BLaER1 (cell line): ENCODE measurements at regions not wholly inside any gene's neighbourhood (a gene's known extent, or its start where the extent isn't known, plus 50 kb on each side); places are given as distances from the start of the nearest gene placed in this dataset.

Experiments
- H3K27ac ChIP-seq: shearing (Covaris generic); formaldehyde crosslinking; 2 replicates; pipeline ENCODE4 v1.8.1; 2022
- H3K27me3 ChIP-seq: shearing (Covaris generic); formaldehyde crosslinking; 2 replicates; pipeline ENCODE4 v1.8.1; 2022
- H3K36me3 ChIP-seq: shearing (Covaris generic); formaldehyde crosslinking; 2 replicates; pipeline ENCODE4 v1.8.1; 2022
- H3K4me1 ChIP-seq: shearing (Covaris generic); formaldehyde crosslinking; 2 replicates; pipeline ENCODE4 v1.8.1; 2022
- H3K4me2 ChIP-seq: shearing (Covaris generic); formaldehyde crosslinking; 2 replicates; pipeline ENCODE4 v1.8.1; 2022
- H3K4me3 ChIP-seq: shearing (Covaris generic); formaldehyde crosslinking; 2 replicates; pipeline ENCODE4 v1.8.1; 2022
- H3K9ac ChIP-seq: shearing (Covaris generic); formaldehyde crosslinking; 2 replicates; pipeline ENCODE4 v1.8.1; 2022
- H3K9me3 ChIP-seq: shearing (Covaris generic); formaldehyde crosslinking; 2 replicates; pipeline ENCODE4 v1.8.1; 2022
- H4K20me1 ChIP-seq: shearing (Covaris generic); formaldehyde crosslinking; 2 replicates; pipeline ENCODE4 v1.8.1; 2022
- Cebpa-rat ChIP-seq: shearing (Covaris generic); IDR thresholded peaks from 2 replicates; pipeline ENCODE4 v1.8.1; 2022

DNA sequence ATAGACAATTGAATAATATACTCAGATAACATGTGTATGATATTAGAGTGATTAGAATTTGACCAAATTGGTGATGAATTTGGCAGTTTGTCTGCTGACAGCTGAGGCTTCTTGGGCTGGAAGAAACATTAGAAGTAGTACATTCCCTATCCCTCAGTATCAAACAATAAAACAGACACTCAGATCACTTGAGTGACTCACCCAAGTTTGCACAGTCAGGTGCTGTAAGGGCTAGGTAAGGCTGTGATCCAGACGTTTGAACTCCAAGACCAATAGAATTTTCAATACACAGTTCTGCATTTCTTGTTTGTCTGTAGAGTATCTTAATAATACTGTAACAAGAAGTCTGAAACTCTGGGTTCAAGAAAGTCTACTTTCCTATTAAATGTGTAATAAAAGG, 223.5 kb downstream of the POSTN start:
- TF ChIP-seq Cebpa-rat: no peak
- no peaks in the 10 kb centered on the region for H3K9me3 ChIP-seq
- H3K4me2 ChIP-seq: no peak overlapping the region
- H3K27me3 ChIP-seq: no peaks in the 10 kb centered on the region
- H3K27ac ChIP-seq: no peak overlapping the region
- H3K9ac ChIP-seq: no peak overlapping the region
- H3K4me3 ChIP-seq: no peak overlapping the region
- H3K36me3 ChIP-seq: no peaks in the 10 kb centered on the region
- no peaks in the 10 kb centered on the region for H4K20me1 ChIP-seq
- no peaks in the 10 kb centered on the region for H3K4me1 ChIP-seq

DNA sequence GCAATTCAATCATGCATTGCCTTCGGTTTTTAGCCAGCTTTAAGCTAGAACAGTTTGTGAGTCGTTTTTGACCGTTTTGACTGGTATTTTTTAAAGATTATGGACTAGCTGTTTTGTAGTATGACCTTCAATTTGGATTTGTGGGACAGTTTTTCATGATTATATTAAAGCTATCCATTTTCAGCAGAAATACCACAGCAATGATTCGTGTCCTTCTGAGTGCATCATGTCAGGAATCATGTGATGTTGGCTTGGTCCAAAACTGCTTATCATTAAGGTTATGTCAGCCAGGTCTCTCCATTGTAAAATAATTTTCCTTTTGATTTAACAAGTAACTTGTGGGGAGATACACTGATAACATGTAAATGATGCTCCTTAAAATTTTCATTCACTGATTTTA, 229.0 kb downstream of the POSTN start:
- no peak overlapping the region for H3K4me2 ChIP-seq
- no peaks in the 10 kb centered on the region for H3K4me1 ChIP-seq
- no peak overlapping the region for H3K27ac ChIP-seq
- no peak overlapping the region for H3K9ac ChIP-seq
- no peak overlapping the region for H3K4me3 ChIP-seq
- no peak for TF ChIP-seq Cebpa-rat
- no peaks in the 10 kb centered on the region for H3K9me3 ChIP-seq
- H3K27me3 ChIP-seq: no peaks in the 10 kb centered on the region
- H3K36me3 ChIP-seq: no peaks in the 10 kb centered on the region
- no peaks in the 10 kb centered on the region for H4K20me1 ChIP-seq

- Histone ChIP-seq H3K9me3 (no peaks in the 10 kb centered on the region), H3K9ac (no peak overlapping the region), H3K36me3 (no peaks in the 10 kb centered on the region), H3K27ac (no peak overlapping the region), H3K4me3 (no peak overlapping the region), H3K4me1 (no peaks in the 10 kb centered on the region), H3K4me2 (no peak overlapping the region), H4K20me1 (no peaks in the 10 kb centered on the region), H3K27me3 (no peaks in the 10 kb centered on the region)
- TF ChIP-seq Cebpa-rat: no peak
These were observed 230.1 kb downstream of the POSTN start for GRCh38 chr13:37368501-37368900.

- Histone ChIP-seq H3K27ac (no peak overlapping the region), H4K20me1 (no peaks in the 10 kb centered on the region), H3K36me3 (no peaks in the 10 kb centered on the region), H3K9me3 (no peaks in the 10 kb centered on the region), H3K4me3 (no peak overlapping the region), H3K27me3 (no peaks in the 10 kb centered on the region), H3K4me2 (no peak overlapping the region), H3K9ac (no peak overlapping the region), H3K4me1 (no peaks in the 10 kb centered on the region)
- TF ChIP-seq Cebpa-rat: no peak
These were observed 232.4 kb downstream of the POSTN start for GRCh38 chr13:37366044-37366770.

- Histone ChIP-seq H3K4me2 (no peak overlapping the region), H3K4me3 (no peak overlapping the region), H3K9me3 (no peaks in the 10 kb centered on the region), H3K27ac (no peak overlapping the region), H3K4me1 (no peaks in the 10 kb centered on the region), H4K20me1 (no peaks in the 10 kb centered on the region), H3K9ac (no peak overlapping the region), H3K36me3 (no peaks in the 10 kb centered on the region), H3K27me3 (no peaks in the 10 kb centered on the region)
- TF ChIP-seq Cebpa-rat: no peak
These were observed 233.1 kb downstream of the POSTN start for GRCh38 chr13:37365496-37365895.

DNA sequence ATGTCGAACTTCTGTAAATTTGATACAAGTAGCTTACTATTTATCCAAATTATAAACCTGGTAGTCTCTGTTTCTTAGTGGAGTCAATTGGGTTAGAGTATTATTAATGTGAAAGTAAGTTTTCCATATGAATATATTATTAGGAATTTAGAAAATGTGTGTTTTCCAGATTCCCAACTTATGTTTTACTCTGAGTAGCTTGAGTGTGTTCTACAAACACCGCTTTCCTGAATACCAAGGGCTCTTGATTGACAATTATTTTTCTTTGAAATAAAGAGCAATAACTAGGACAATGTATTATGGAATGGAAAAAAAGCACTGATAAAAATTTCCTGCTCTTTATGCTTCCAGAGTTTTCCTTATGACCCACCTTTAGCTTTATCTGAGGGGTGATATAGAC, 233.6 kb downstream of the POSTN start:
- Histone ChIP-seq H3K9me3 (no peaks in the 10 kb centered on the region), H3K27ac (no peak overlapping the region), H3K4me3 (no peak overlapping the region), H3K4me2 (no peak overlapping the region), H3K4me1 (no peaks in the 10 kb centered on the region), H3K36me3 (no peaks in the 10 kb centered on the region), H4K20me1 (no peaks in the 10 kb centered on the region), H3K9ac (no peak overlapping the region), H3K27me3 (no peaks in the 10 kb centered on the region)
- TF ChIP-seq Cebpa-rat: no peak

DNA sequence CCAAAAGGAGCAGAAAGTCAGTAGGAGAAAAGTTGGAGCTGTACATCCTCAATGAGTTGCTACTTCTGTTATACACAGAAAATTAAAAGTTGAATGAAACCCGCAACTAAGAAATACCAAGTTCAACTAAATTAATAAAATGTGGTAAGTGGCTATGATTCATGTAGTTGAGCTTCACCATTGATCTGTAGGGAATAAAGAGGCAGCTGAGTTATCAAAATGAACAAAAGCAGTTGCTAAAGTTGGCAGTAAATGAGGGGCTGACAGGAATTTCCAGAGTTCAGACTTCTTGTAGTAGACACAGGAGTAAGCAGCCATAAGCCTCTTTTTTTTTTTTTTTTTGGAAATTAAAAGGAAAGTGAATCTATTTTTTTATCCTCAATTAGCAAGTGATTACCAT, 234.6 kb downstream of the POSTN start:
- no peak overlapping the region for H3K4me3 ChIP-seq
- H3K27ac ChIP-seq: no peak overlapping the region
- no peaks in the 10 kb centered on the region for H3K27me3 ChIP-seq
- no peak for TF ChIP-seq Cebpa-rat
- no peak overlapping the region for H3K4me2 ChIP-seq
- H3K36me3 ChIP-seq: no peaks in the 10 kb centered on the region
- no peaks in the 10 kb centered on the region for H4K20me1 ChIP-seq
- no peaks in the 10 kb centered on the region for H3K4me1 ChIP-seq
- no peaks in the 10 kb centered on the region for H3K9me3 ChIP-seq
- H3K9ac ChIP-seq: no peak overlapping the region

- H3K4me3 ChIP-seq: no peak overlapping the region
These were observed 237.0 kb downstream of the POSTN start for GRCh38 chr13:37361608-37362007.

GRCh38 chr13:37360556-37360955, 238.0 kb downstream of the POSTN start:
- H3K9ac ChIP-seq: no peak overlapping the region
- no peak overlapping the region for H3K27ac ChIP-seq
- no peak overlapping the region for H3K4me3 ChIP-seq
- no peaks in the 10 kb centered on the region for H3K9me3 ChIP-seq
- no peak for TF ChIP-seq Cebpa-rat
- no peaks in the 10 kb centered on the region for H4K20me1 ChIP-seq
- no peaks in the 10 kb centered on the region for H3K27me3 ChIP-seq
- H3K4me1 ChIP-seq: no peaks in the 10 kb centered on the region
- H3K36me3 ChIP-seq: no peaks in the 10 kb centered on the region
- H3K4me2 ChIP-seq: no peak overlapping the region

More at GRCh38 chr13:37361608-37362007, 237.0 kb downstream of the POSTN start:
- Histone ChIP-seq H3K4me1 (no peaks in the 10 kb centered on the region), H3K9ac (no peak overlapping the region), H3K4me2 (no peak overlapping the region), H3K36me3 (no peaks in the 10 kb centered on the region), H3K9me3 (no peaks in the 10 kb centered on the region), H3K27me3 (no peaks in the 10 kb centered on the region), H3K27ac (no peak overlapping the region), H4K20me1 (no peaks in the 10 kb centered on the region)
- TF ChIP-seq Cebpa-rat: no peak

GRCh38 chr13:37357548-37357947, 241.0 kb downstream of the POSTN start:
- Histone ChIP-seq H3K4me2 (no peak overlapping the region), H3K36me3 (no peaks in the 10 kb centered on the region), H3K4me3 (no peak overlapping the region), H3K9me3 (no peaks in the 10 kb centered on the region), H3K27ac (no peak overlapping the region), H3K27me3 (no peaks in the 10 kb centered on the region), H3K4me1 (no peaks in the 10 kb centered on the region), H3K9ac (no peak overlapping the region), H4K20me1 (no peaks in the 10 kb centered on the region)
- TF ChIP-seq Cebpa-rat: no peak

- no peak for TF ChIP-seq Cebpa-rat
- H3K36me3 ChIP-seq: no peaks in the 10 kb centered on the region
- H3K4me1 ChIP-seq: no peaks in the 10 kb centered on the region
- no peak overlapping the region for H3K9ac ChIP-seq
- no peaks in the 10 kb centered on the region for H4K20me1 ChIP-seq
- no peaks in the 10 kb centered on the region for H3K27me3 ChIP-seq
- H3K4me3 ChIP-seq: no peak overlapping the region
- no peak overlapping the region for H3K4me2 ChIP-seq
- no peaks in the 10 kb centered on the region for H3K9me3 ChIP-seq
- no peak overlapping the region for H3K27ac ChIP-seq
These were observed 244.7 kb downstream of the POSTN start for GRCh38 chr13:37353911-37354310.
